ENCODE measurements at regions not wholly inside any gene's neighbourhood (a gene's known extent, or its start where the extent isn't known, plus 50 kb on each side); places are given as distances from the start of the nearest gene placed in this dataset.

DNA sequence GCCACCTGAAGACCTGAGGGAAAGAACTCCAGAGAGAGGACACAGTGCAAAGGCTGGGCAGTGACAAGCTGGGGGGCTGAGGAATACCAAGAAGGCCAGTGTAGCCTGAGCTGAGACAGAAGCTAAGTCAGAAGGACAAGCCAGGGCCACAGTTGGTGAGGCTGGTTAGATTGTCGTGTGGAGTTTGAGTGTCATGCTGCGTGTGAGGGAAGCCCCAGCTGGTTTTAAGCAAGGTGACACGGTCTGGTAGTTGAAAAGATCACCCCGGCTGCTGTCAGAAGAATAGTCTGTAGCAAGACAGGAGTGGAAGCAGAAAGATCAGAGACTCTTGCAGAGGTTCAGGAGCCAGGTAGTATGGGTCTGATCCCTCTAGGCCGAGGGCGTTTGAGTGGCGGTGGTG, 50.6 kb upstream of the RMDN2 start:
- Histone ChIP-seq H3K9me3 (no peaks in the 10 kb centered on the region), H3K27ac (no peak overlapping the region), H3K27me3 (no peaks in the 10 kb centered on the region), H3K4me1 (no peaks in the 10 kb centered on the region), H3K4me3 (no peak overlapping the region), H3K36me3 (no peaks in the 10 kb centered on the region)
- ATAC-seq (no peak), DNase-seq (no peak)
- no peak for TF ChIP-seq CTCF (IDR thresholded peaks at IDR 0.05)
- TF ChIP-seq POLR2A (IDR thresholded peaks at IDR 0.05): no peak
- intact Hi-C loops (cut with DNase I): no loop called here
- 83% methylated on average over 7 of the region's 7 CpGs for WGBS (ENCODE audit: insufficient coverage, low coverage, low lambda C conversion rate, missing lambda C conversion rate)
